Astrocyte of the spinal cord (primary cell): ENCODE measurements at regions not wholly inside any gene's neighbourhood (a gene's known extent, or its start where the extent isn't known, plus 50 kb on each side); places are given as distances from the start of the nearest gene placed in this dataset.
A peak's percentile ranks its signal among the peaks of the same experiment; 100 is the strongest.

Source experiments
- DNase-seq: peaks from one replicate; pipeline ENCODE4 v3.0.0; 2011; ENCODE audit warnings: low read depth, low spot score
- H3K4me3 ChIP-seq: 2 replicates; pipeline ENCODE4 v1.5.1; 2011; ENCODE audit warnings: low read depth, mild to moderate bottlenecking, low read length, moderate library complexity
- in situ Hi-C: cut with HindIII; loops from 2 replicates; pipeline ENCODE4 v1.10.0; 2017; ENCODE audit warnings: low sequenced_read_pairs
- TF ChIP-seq, protein P1 (sequence below): IDR thresholded peaks from 2 replicates; pipeline ENCODE4 v1.5.1; 2012; ENCODE audit warnings: low read depth, mild to moderate bottlenecking, low read length, inconsistent platforms

DNA sequence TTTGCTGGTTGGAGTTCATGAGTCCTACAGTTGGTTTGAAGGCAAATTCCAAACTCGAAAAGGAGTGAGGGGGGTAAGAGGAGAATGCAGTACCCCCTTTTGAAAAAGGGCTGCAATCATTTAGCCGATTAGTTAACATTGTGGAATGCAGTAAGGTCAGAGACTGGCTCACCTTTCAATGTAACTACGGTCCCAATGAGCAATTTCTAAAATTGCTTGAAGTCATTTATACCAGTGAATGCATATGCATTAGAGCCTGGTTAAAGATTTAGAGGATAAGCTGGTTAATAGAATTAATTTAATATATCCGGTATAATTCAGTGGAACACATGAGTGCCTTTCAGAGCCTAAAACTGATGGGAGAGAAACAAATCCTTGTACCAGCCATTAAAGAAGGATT is 172.6 kb upstream of the PAPPA start:
- in situ Hi-C loops: no loop called here
- TF ChIP-seq, protein P1, sequence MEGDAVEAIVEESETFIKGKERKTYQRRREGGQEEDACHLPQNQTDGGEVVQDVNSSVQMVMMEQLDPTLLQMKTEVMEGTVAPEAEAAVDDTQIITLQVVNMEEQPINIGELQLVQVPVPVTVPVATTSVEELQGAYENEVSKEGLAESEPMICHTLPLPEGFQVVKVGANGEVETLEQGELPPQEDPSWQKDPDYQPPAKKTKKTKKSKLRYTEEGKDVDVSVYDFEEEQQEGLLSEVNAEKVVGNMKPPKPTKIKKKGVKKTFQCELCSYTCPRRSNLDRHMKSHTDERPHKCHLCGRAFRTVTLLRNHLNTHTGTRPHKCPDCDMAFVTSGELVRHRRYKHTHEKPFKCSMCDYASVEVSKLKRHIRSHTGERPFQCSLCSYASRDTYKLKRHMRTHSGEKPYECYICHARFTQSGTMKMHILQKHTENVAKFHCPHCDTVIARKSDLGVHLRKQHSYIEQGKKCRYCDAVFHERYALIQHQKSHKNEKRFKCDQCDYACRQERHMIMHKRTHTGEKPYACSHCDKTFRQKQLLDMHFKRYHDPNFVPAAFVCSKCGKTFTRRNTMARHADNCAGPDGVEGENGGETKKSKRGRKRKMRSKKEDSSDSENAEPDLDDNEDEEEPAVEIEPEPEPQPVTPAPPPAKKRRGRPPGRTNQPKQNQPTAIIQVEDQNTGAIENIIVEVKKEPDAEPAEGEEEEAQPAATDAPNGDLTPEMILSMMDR: no peak
- no peak overlapping the region for H3K4me3 ChIP-seq
- no peak for DNase-seq

DNA sequence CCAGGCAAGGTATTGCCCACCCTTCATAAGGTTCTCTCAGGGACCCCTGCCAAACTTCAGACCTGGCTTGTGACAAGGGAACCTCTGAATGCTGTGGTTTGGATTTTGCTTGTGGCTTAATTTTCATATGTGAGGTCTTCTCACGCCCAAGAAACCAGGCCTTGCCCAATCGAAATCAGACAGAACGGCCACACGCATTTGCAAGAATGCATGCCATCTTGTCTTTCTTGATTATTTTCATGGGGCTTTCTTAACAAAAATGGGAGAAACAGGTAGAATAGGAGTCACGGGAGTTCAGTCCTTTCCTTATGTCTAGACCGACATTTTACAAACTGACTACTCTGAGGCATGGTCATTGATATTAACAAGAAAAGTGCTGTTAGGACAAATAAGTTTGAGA is 170.2 kb upstream of the PAPPA start:
- DNase-seq: no peak
- no peak overlapping the region for H3K4me3 ChIP-seq
- in situ Hi-C loops: no loop called here
- TF ChIP-seq, protein P1: no peak

DNA sequence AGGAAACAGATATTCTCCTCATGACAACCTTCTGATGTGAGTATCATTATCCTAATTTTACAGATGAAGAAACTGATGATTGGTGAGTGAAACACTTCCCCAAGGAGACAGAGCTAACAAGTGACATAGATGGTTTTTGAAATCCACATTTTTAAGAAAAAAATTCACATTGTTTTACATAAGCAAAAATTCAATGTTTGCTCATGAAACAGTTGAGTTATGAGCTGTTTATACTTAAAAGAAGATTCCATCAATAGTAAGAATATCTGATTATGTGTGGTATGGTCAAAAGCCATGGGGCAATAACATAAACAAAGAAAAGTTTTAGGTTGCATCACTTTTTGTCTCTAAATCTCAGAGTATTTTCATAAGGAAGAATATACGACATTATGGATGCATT is 167.9 kb upstream of the PAPPA start:
- in situ Hi-C loops: no loop called here
- no peak overlapping the region for H3K4me3 ChIP-seq
- TF ChIP-seq, protein P1: no peak
- DNase-seq: no peak

DNA sequence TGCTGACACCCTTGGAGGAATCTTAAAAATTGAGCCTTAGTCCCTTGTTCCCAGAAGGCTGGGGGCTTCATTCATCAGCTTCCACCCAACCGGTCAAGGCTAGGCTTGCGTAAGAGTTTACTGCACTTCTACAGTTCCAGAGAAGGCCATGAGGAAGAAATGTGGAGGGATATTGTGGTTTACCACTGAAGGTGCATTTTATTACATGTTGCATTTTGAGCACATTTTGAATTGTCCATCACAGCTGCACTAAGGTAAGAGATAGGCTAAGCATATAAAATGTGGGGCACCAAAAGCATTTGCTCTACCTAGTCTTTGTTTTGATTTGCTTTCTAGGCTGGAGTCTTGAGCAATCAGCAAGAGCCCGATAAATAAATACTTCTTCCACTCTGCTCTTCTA is 167.1 kb upstream of the PAPPA start:
- TF ChIP-seq, protein P1: no peak
- in situ Hi-C loops: no loop called here

DNA sequence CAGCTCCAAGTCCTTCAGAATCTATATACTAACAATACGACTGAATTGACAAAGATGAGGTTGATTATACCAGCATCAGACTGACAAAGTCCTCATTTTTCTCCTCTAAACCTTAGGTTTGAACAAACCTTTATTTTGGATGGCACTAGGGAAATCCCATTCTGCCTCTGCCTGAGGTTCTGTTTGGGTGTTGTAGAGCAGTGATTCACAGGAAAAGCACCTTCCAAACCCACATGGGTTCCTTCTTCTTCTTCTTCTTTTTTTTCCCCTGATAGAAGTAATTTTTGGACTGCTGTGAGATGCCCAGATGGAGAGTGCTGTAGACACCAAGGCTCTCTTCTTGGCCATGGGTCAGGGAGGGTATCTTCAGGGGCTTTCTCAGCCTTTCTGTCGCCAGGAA is 164.9 kb upstream of the PAPPA start:
- DNase-seq: no peak
- H3K4me3 ChIP-seq: no peak overlapping the region
- TF ChIP-seq, protein P1: no peak
- in situ Hi-C loops: no loop called here

More for the DNA sequence above, 167.1 kb upstream of the PAPPA start:
- H3K4me3 ChIP-seq: no peak overlapping the region
- DNase-seq: no peak

DNA sequence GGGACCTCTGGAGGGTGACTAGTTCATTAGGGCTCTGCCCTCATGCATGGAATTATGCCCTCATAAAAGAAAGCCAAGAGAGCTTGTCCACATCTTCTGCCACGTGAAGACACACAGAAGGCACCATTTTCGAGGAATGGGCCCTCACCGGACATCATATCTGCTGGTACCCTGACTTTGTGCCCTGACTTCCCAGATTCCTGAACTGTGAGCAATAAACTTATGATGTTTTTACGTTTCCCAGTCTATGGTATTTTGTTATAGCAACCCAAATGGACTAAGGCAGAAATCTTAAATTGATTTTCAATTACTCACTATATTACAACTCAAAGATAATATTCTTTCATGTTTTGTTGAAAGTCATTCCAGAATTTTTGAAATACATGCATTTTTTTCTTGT is 163.8 kb upstream of the PAPPA start:
- in situ Hi-C loops: no loop called here
- no peak for DNase-seq
- TF ChIP-seq, protein P1: no peak
- H3K4me3 ChIP-seq: no peak overlapping the region

DNA sequence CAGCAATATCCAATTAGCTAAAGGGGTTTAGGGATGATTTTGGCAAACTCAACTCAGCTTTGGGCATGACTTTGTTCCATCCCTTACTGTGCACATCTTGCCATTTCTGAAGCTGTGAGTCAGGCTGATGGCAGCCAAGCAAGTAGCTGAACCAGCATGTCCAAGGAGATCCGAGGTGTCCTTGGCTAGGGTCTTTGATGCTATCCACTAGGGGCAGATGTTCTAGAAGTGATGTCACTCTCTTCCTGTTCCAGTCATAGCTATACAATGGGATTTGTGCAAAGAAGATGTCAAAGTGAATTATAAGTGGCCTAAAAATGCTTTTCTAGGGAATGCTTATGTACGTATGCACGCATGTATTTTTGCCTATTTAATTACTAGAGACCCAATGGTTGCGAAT is 160.8 kb upstream of the PAPPA start:
- peak; percentile 55 for DNase-seq
- TF ChIP-seq, protein P1: no peak
- in situ Hi-C loops: no loop called here
- no peak overlapping the region for H3K4me3 ChIP-seq
